ENCODE measurements at regions not wholly inside any gene's neighbourhood (a gene's known extent, or its start where the extent isn't known, plus 50 kb on each side); places are given as distances from the start of the nearest gene placed in this dataset.

GRCh38 chrX:124239324-124239723, 93.1 kb upstream of the TEX13D start:
- no peaks in the 10 kb centered on the region for H3K27me3 ChIP-seq (ENCODE audit: control insufficient read depth, insufficient read depth, low read length)

More at GRCh38 chrX:124239324-124239723, 93.1 kb upstream of the TEX13D start:
- ChIA-PET CTCF (no interaction called here), POLR2A (ENCODE audit: unreplicated experiment) (no interaction called here)
- Histone ChIP-seq H3K9me3 (ENCODE audit: control insufficient read depth, insufficient read depth, low read length) (no peaks in the 10 kb centered on the region), H3K9me1 (ENCODE audit: insufficient read depth, low read length) (no peaks in the 10 kb centered on the region), H3K4ac (ENCODE audit: low read depth, low read length) (no peak overlapping the region), H2BK15ac (ENCODE audit: low read depth, low read length) (no peak overlapping the region), H2BK120ac (ENCODE audit: low read depth, low read length) (no peak overlapping the region), H2AFZ (replicated peaks; ENCODE audit: low read length, poor library complexity) (no peak overlapping the region), H3K18ac (ENCODE audit: low read depth, low read length) (no peak overlapping the region), H3K23ac (ENCODE audit: low read depth, low read length) (no peak overlapping the region), H3K4me1 (ENCODE audit: control insufficient read depth, insufficient read depth, low read length) (no peaks in the 10 kb centered on the region), H4K20me1 (ENCODE audit: insufficient read depth, low read length) (no peaks in the 10 kb centered on the region), H3K56ac (ENCODE audit: extremely low read depth, insufficient read depth, low read length) (no peak overlapping the region), H3K9ac (ENCODE audit: low read depth, low read length) (no peak overlapping the region), H4K91ac (ENCODE audit: insufficient read depth, low read depth, low read length) (no peak overlapping the region), H2AK5ac (ENCODE audit: low read depth, low read length) (no peak overlapping the region), H3K14ac (replicated peaks; ENCODE audit: low read depth, low read length) (no peak overlapping the region), H2BK20ac (ENCODE audit: low read depth, low read length) (no peak overlapping the region), H2AK9ac (replicated peaks; ENCODE audit: low read depth, low read length, poor library complexity) (no peak overlapping the region), H4K8ac (ENCODE audit: low read depth in 2 of 2, low read length in 2 of 2) (no peak overlapping the region), H3K4me2 (ENCODE audit: low read depth, low read length) (no peak overlapping the region), H2BK5ac (ENCODE audit: low read depth, low read length, poor library complexity, severe bottlenecking) (no peak overlapping the region), H4K5ac (ENCODE audit: low read depth, low read length) (no peak overlapping the region), H3K27ac (ENCODE audit: insufficient read depth, low read length) (no peak overlapping the region), H3K36me3 (ENCODE audit: control insufficient read depth, insufficient read depth, low read length) (no peaks in the 10 kb centered on the region), H3K79me1 (ENCODE audit: low read depth in 1 of 2, low read length in 2 of 2) (no peaks in the 10 kb centered on the region), H3K4me3 (ENCODE audit: insufficient read depth, low read depth, low read length) (no peak overlapping the region)
- no peak for DNase-seq
- intact Hi-C loops (cut with micrococcal nuclease) (no loop called here), in situ Hi-C loops (cut with MboI; ENCODE audit: low sequenced_read_pairs) (no loop called here), dilution Hi-C loops (cut with HindIII; ENCODE audit: low sequenced_read_pairs, unreplicated experiment) (no loop called here)
- WGBS, 2 experiments (ENCODE audit: extremely low coverage in 2 of 2, insufficient read length in 1 of 2) = 60% methylated on average over 1 of the region's 2 CpGs; no CpG with 5 or more reads in 1 of the 2 experiments
- no peak for ATAC-seq (ENCODE audit: low read depth)
- no TSS peak for BruUV-seq (replicated peaks)
- TF ChIP-seq POLR2A (IDR thresholded peaks at IDR 0.05; ENCODE audit: low read depth, low read length) (no peak), NFE2L2 (IDR thresholded peaks at IDR 0.05; ENCODE audit: low read depth, low read length) (no peak), CEBPB (IDR thresholded peaks at IDR 0.05; ENCODE audit: low read depth, low read length) (no peak), BHLHE40 (IDR thresholded peaks at IDR 0.05; ENCODE audit: low read depth, low read length) (no peak), RCOR1 (IDR thresholded peaks at IDR 0.05; ENCODE audit: insufficient replicate concordance, low read length) (no peak), RAD21 (IDR thresholded peaks at IDR 0.05; ENCODE audit: low read length) (no peak), SMC3 (IDR thresholded peaks at IDR 0.05; ENCODE audit: low read depth, low read length) (no peak)
- TF ChIP-seq, protein P1, sequence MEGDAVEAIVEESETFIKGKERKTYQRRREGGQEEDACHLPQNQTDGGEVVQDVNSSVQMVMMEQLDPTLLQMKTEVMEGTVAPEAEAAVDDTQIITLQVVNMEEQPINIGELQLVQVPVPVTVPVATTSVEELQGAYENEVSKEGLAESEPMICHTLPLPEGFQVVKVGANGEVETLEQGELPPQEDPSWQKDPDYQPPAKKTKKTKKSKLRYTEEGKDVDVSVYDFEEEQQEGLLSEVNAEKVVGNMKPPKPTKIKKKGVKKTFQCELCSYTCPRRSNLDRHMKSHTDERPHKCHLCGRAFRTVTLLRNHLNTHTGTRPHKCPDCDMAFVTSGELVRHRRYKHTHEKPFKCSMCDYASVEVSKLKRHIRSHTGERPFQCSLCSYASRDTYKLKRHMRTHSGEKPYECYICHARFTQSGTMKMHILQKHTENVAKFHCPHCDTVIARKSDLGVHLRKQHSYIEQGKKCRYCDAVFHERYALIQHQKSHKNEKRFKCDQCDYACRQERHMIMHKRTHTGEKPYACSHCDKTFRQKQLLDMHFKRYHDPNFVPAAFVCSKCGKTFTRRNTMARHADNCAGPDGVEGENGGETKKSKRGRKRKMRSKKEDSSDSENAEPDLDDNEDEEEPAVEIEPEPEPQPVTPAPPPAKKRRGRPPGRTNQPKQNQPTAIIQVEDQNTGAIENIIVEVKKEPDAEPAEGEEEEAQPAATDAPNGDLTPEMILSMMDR (conservative IDR thresholded peaks at IDR 0.05; ENCODE audit: low read depth, low read length) = no peak

All from IMR-90 (cell line).